WTC11 (cell line): ENCODE measurements at regions not wholly inside any gene's neighbourhood (a gene's known extent, or its start where the extent isn't known, plus 50 kb on each side); places are given as distances from the start of the nearest gene placed in this dataset.

Source experiments
- CTCF ChIP-seq: fragments of 200-600 bp; IDR thresholded peaks from 2 replicates; pipeline ENCODE4 v1.8.0; 2022; ENCODE audit warnings: antibody characterized with exemption
- MAX ChIP-seq: sonication (generic); formaldehyde crosslinking; IDR thresholded peaks from 2 replicates; pipeline ENCODE4 v1.8.0; 2022; ENCODE audit warnings: mild to moderate bottlenecking, missing genetic modification reagents
- ZNF425 ChIP-seq: fragments of 250-450 bp; sonication (Bioruptor Pico); conservative IDR thresholded peaks from 2 replicates; pipeline ENCODE4 v1.9.0; 2021; ENCODE audit warnings: mild to moderate bottlenecking

- TF ChIP-seq CTCF (no peak), ZNF425 (CRISPR knock-in tag) (no peak), MAX (CRISPR knock-in tag) (no peak)
Observed at GRCh38 chr21:38675182-38675824, 130.4 kb upstream of the ETS2 start.
